NCI-H187 (cell line): ENCODE measurements at regions not wholly inside any gene's neighbourhood (a gene's known extent, or its start where the extent isn't known, plus 50 kb on each side); places are given as distances from the start of the nearest gene placed in this dataset.

Experiments used
- DNase-seq, 2 experiments: peaks; one replicate each; lab custom pipeline; 2025; lab: John Stamatoyannopoulos, UW

DNA sequence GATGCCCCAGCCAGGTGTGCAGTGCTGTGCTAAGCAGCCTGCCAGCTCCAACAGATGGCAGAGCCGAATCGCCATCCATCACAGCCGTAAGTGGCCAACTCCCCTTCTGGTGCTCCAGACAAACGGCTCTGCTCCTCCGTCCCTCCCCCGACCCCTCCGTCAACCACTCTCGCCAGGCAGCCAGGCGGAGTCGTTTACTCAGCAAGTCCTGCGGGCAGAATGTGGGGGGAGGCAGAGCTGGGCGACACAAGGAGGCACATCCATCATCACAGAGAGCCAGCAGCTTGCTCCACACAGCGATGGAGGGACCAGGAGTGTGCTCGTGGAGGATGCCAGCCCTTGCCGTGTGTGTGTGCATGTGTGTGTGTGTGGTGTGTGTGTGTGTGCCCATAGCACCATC is 206.6 kb upstream of the GRIK3 start:
- DNase-seq: peak; percentile 64 to 91

DNA sequence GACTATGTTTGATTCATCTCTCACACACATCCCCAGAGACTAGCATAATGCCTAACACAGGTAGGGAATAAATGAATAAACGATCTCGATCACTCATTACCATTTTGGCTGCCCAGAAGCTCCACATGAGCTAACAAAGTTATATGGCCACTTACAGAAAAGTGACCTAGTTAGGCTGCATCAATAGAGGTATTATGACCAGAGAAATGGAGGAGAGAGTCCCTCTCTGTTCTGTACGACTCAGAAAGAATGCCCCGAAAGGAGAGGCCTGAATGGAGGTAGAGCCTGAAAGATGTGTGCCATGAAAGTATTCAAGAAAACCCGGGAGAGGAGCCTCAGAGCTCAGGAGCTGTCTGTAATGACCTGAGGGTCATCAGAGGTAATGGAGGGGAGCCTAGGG is 208.2 kb upstream of the GRIK3 start:
- DNase-seq: no peak

DNA sequence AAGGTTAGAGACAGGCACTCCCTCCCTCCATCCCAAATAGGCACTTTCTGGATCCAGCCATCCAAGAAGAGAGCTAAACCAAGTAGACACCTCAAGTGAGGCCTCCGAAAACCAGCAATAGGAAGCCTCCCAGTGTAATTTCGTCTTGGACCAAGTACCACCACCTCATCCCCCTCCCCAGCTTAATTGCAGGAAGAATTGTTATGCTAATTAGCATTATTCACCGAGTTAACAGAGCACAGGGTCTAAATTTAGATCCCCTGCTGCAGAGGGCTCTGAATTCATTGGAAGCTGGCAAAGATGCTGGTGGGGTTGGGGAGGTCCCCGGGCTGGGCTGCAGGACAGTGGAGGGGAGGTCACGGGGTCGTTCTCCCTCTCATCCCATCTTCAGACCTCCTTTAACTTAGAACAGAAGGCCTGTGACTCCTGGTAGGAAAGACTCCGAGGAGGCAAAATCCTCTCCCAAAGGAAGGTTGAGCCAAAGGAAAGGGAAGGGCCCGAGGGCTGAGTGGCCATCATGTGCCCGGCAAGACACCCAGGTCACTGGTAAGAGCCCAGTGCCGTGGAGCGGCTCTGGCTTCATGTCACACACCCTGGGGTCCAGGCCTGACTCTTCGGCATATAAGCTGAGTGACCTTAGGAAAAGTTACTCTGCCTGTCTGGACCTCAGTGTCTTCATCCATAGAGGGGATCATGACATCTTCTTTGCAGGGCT is 209.2 kb upstream of the GRIK3 start:
- DNase-seq: peak in 1 of 2 experiments; percentile 18

DNA sequence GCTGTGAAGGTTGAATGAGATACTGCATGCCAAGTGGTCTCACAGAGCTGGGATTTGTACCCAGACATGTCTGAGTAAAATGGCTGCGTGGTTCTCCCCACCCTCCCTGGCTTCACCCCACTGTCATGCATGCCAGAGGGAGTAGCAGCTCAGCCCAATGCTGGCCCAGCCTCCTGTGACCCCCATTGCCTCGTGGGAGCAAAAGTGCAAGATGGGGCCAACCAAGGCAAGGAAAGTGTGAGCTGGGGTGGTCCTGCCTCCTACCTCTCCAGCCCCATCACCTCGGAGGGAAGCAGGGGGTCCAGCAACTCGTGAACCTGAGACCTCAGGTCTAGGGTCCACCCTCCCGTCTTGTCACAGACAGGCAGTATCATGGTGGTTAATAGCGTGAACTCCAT is 209.8 kb upstream of the GRIK3 start:
- DNase-seq: no peak

DNA sequence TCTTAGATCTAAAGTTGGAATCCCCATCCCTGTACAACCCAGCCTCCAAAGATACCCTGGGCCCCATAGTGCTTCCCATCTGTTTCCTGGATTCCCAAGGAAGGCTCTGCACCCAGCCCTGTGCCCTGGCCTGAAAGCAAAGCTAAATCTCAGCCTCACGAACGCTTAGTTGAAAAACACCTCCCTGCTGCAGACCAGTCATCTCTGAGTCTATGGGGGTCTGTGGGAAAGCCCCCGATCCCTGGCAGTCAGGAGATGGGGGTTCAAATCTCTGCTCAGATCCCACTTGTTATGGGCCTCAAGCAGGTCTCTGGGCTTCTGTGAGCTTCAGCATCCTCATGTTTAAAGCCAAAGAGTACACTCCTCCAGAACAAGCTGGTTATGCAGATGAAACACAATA is 210.5 kb upstream of the GRIK3 start:
- no peak for DNase-seq

DNA sequence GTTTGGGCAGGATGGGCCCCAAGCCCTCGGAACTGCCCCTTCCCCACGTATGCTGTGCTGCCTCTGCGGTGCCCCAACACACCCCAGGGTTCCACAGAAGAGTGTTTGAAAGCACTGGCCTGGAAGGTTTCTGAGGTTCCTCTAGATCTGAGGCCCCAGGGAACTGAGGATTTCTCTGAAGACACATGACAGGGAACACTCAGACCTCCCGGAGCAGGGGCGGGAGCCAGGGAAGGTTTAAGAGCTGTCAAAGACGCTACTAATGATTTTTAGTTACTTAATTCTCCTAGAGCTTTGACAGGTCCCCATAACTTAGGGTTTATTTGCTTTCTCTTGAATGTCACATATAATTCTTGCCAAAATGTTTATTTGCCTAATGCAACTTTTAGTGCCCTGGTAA is 212.3 kb upstream of the GRIK3 start:
- DNase-seq: no peak

DNA sequence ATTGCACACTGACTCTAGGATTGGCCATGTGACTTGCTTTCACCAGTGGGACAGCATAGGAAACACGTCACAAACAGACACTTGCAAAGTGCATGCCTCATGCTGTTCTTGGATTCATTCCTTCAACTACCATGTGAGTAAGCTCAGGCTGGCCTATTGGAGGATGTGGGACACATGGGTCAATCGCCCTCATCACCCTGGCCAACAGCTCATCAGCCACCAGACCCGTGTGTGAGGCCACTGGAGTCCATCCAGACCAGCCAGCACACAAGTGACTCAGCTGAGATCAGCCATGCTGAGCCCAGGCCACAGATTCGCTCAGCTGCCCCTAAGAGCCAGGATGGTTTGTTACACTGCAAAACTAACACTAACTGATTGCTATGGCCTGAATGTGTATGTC is 216.1 kb upstream of the GRIK3 start:
- no peak for DNase-seq

DNA sequence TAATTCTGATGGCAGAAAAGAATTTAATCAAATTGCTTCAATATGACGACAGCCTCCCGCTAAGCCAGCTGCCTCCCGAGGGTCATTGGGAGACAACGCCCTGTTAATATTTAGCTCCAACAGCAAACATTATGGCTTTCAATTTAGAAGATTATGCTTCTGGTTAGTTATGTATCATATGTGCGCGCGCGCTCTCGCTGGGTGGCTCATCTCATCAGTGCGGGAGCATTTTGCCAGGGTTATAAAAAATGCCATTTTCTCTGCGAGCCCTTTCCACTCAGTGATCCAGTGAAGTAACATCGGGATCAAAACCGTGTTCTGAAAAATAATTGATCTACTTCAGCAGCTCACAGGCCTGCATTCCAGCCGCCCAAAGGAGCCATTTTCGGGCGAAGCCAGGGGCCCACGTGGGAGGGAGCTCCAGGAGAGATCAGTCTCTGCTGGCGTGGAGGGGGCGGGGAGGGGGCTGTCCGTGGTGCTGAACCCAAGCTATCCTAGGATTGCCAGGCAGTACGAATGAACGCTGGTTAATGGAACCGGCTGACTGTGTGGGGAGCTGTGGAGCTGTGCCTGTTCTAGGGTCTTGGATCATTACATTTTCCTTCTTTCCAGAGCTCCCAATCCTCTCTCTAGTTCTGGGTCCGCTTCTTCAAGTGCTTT is 219.1 kb upstream of the ZC3H12A start:
- no peak for DNase-seq

DNA sequence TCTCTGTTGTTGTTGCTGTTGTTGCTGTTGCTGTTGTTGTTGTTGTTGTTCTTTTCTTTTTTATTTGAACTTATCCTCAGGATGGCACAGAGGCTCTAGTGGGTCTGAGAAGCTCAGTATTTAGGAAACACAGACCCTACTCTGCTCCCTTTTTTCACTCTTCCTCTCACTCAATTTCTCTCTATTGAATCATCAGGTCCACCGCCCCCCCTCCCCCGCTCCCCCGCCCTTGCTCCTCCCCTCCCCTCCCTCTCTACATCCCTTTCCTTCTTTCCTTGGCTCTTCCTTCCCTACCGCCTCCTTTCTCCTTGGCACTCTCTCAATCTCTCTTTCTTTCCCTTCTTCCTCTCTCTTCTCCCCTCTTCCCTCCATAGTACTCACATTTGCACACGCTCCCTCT is 218.5 kb upstream of the ZC3H12A start:
- DNase-seq: no peak

DNA sequence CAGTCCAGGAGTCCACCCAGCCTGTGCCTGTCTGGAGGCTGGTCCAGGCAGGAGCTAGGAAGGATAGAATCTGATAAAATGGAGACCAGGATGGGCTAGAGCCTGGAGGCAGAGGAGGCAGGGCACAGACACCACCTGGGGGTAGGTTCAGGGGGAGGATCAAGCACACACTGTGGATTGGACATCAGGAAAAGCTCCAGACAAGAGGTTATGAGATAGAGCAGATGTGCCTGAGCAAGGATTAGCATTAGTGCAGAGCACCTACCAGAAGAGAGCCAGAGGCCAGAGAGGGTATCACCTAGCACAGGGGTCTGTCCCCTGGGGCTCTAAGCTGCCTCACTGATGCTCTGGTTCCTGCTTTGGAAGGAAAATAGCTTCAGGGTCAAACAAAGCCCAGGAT is 216.7 kb upstream of the ZC3H12A start:
- no peak for DNase-seq

DNA sequence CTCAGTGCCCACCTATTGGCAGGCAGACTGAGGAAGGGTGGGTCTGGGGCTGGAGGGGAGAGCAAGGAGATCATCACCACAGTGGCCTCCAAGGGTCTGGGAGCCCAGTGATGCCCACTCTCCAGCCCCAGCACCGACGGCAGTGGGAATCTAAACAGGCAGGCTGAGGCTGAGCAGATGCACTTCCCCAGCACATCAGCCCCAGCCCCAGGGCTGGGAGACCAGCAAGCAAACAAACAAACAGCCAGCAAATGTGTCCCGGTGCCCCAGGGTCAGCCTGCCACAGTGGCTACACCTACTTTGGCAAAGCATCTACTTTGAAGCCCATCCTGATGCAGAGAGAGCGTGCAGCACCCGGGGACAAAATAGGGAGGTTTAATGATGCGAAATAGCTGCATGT is 216.3 kb upstream of the ZC3H12A start:
- DNase-seq: no peak

DNA sequence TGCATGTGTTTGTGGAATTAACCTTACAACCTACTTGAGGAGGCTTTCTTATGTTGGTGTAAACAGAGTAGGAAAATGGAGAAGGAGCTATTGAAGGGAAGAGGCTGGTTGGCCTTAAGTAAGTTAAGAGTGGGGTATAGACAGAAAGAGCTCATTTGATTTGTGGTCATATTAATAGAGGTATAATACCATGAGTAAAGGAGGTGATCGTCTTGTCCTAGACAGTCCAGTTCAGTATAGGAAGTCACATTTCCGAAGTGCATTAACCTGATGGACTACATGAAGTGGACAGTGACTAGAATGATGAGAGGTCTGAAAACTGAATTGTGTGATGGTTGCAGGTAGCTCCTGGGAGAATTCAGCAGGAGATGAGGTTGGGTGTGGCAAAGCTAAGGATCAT is 215.4 kb upstream of the ZC3H12A start:
- no peak for DNase-seq

DNA sequence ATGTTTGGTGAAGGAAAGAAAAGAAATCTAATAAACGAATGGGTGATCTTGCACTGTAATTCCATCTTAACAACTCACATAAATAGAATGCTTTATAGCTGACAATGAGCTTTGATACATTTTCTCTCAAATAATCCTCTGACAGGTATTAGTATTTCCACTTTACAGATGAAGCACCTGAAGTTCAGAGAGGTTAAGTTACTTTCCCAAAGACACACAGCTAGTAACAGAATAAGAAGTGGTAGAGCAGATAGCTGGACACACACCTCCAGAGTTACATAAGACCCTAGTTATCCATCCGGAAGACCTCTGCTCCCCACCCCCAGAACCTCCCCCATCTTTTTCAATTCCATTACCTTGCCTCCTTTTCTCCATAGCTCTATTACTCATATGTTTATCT is 213.3 kb upstream of the ZC3H12A start:
- no peak for DNase-seq

DNA sequence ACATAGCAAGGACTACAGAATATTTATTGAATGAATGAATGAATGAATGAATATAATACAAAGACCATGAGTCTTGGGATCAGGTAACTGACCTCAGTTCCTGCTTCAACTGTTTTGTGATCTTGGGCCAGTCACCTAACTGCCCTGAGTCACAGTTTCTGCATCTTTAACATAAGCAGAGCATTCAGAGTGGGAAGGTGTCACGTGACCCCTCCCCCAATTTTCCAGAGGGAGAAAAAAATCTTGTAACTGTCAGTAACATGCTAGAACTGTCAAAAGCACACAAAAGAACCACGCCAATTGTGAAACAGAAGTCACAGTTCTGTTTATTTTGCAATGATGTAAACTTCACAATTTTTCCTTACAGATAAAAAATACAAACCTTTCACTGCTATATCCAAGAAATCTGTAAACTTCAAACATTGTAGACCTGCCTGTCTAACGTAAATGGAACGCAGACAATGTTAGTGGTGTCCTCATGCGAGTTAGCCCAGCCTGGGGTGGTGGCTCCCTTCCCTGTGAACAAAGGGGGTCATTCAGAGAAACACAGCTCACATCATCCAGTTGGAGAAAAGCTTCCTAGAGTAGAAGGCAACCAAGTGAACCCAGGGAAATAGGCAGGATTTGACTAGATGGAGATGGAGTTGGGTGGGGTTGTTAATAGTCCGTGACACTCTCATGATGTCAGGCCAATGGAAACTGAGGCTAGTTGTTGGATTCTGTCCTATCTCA is 211.8 kb upstream of the ZC3H12A start:
- DNase-seq: no peak

DNA sequence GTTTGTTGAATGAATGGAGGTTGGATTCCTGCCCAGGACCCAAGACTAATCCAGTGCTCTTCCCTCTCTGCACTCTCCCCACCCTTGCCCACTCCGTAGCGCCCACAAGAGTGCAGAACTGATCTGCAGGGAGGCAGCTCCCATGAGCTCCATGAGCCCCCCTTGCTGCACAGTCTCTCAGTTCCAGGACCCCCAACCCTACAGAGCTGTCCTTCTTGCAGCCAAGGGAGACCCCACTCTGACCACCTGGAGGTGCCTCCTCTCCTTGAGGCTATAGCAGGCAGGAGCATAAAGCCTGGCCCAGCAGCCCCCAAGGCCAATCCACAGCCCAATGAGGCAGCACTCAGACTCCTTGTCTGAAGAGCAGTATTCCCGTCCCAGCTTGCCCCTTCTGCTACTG is 209.2 kb upstream of the ZC3H12A start:
- DNase-seq: no peak

DNA sequence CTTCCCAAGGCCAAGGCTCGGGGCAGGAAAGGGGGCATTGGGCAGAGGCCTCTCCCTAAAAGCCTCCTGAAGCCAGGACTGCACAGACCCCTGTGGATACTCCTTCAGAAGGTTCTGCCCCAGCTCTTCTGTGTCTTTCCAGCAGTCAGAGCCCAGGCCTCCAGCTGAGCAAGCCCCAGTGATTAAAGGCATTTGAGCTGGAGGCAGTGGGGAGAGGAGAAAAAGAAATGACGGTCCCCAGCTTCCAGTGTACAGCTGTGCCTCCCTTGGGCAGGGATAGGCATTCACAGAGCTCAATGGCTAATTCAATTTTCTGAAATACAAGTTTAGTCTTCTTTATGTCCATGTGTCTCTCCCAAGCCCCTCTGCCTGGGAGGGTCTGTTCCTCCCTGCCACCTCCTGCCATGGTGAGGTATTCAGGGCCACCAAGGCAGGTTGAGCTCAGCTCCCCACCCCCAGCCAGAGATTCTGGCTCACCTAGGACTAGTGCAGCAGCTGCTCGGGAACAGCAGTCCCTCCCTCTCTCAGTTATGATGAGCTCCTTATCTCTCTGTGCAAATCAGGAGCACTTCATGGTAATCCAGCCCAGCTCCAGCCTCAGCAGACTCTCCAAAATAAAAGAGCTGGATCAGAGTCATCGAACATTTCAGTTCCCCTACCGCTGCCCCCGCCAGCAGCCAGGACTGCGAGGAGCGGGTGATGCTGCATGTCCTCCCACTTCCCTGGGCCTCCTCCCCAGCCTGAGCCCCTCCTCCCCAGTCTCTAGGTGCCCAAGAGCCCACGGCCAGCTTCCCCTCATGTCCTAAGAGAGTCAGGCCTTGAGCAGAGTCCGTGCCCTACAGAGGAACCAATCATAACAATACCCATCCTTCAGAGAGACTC is 208.4 kb upstream of the ZC3H12A start:
- peak in 1 of 2 experiments; percentile 30 for DNase-seq

DNA sequence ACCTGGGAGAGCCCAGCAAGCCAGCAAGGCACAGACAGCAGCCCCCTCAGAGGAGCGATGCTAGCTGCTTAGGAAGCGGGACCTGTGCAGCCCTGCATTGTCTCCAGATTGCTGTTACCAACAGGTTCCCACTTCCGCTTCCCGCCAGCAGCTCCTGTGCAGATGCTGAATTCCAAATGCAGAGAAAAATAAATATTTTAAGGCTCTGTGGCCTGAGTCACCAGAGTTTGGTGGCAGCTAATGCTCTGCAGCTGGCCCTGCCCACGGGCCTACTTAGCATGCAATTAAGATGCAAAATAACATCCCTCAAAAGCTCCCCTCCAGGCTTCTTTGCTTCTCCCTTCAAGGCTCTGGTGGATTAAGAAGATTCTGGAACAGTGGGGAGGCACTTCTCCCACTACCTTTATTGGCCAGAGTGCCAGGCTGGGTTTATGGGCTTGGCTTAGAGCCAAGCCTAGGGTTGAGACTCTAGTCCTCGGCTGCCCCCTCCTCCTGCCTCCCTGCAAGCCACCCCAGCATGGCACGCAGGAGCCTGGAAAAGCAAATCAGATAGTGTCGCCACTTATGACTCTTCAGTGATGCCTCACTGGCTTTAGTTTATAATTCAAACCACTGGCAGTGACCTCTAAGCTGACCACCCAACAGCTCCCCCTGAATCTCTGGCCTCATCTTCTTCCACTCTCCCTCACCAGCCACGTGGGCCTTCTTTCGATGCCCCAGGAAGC is 207.1 kb upstream of the ZC3H12A start:
- DNase-seq: peak; percentile 39 to 45

DNA sequence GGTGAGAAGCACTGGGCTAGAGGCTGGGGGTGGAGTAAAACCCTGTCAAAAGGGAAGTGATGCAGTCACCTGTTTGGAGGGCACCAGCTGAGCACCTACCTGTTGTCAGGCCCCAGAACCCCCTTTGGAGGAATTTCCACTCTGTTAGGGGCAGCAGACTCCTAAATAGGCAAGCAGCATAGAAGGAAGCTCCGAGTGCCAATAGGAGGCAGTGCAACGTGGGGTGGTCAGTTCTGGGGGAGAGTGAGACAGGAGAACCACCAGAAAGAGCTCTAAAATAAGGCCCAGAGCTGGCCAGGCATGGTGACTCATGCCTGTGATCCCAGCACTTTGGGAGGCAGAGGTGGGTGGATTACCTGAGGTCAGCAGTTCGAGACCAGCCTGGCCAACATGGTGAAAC is 203.7 kb upstream of the ZC3H12A start:
- no peak for DNase-seq

DNA sequence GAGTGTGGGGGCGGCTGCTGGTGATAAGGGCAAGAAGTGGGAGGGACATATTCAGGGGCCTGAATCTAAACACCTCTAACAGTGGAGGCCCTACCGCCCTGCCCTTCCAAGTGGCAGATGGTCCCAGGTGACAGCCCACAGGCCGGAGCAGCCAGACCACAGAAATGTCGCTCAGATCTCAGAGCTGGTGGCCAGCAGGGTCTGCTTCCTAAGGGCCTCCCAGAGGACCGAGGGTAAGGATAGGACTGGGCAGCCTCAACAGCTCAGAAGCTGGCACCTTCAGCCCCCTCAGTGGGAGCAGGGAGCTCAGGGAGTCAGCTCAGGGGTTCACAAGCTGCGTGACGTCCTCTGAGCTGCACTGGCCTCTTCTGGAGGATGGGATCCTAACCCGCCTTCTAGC is 201.8 kb upstream of the ZC3H12A start:
- no peak for DNase-seq

DNA sequence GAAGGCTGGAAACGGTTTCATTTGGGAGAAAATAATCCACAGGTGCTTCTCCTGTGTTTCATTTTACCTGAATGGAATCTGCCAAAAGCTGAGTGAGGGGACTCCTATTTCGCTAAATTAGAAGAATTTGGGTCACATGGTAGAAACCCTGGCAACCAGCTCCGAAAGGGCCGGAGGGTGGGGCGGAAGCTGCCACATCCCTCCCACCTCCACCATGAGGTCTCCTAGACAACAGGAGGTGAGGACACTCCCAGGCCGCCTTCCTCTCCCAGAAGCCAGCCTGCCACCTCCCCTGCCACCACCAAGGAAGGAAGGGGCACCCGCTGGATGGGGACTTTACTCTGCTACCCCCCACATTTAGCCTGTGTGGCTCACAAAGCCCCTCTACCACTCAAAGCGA is 199.9 kb upstream of the ZC3H12A start:
- DNase-seq: no peak

DNA sequence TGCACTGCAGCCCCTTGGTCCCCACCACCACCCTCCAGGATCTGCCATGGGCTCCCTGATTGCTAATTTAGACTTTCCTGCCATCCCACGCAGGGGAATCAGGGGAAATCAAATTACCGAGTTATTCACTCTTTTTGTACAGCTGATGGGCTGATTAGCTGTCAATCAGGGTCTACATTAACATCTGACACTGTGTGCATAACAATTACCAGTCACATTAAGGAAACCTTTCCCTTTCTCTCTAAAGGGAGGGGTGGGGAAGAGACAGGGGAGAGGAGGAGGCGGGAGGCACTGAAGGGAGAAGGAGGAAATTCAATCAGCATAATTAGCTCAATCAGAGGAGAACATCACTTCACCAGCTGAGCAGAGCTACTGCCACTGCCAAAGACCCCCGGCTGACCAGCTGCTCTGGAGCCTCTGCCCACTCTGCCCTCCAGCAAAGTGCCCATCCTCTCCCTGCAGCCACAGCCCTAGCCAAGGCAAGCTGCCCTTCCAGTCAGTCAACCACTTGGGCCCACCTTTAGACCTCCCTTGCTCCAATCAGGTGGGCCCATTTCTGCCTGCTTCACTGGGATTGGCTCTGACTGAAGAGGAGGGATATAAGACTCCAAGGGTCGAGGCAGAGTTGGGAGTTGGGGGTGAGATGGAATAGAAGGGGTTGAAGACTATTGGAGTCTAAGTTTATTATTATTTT is 199.3 kb upstream of the ZC3H12A start:
- no peak for DNase-seq
